Tibial nerve (tissue), 4 donors: ENCODE measurements at regions not wholly inside any gene's neighbourhood (a gene's known extent, or its start where the extent isn't known, plus 50 kb on each side); places are given as distances from the start of the nearest gene placed in this dataset.

Source experiments
- EP300 ChIP-seq, 2 donors: sonication (generic); formaldehyde crosslinking; IDR thresholded peaks; one replicate each; pipeline ENCODE4 v1.6.1; 2017; ENCODE audit warnings: antibody characterized with exemption in 2 of 2, mild to moderate bottlenecking in 1 of 2
- POLR2A ChIP-seq, 2 donors: fragments of 450-650 bp; IDR thresholded peaks; one replicate each; pipeline ENCODE4 v1.6.1; 2017; ENCODE audit warnings: antibody characterized with exemption in 2 of 2, mild to moderate bottlenecking in 2 of 2, moderate library complexity in 2 of 2
- TF ChIP-seq, protein P1 (sequence below), 5 experiments: fragments of 200-600 bp in 3 of 5; fragments of 450-650 bp in 2 of 5; sonication (generic) in 3 of 5; IDR thresholded peaks; one replicate each; pipeline ENCODE4 v1.5.1; 2016 to 2019; ENCODE audit warnings: antibody characterized with exemption in 5 of 5, mild to moderate bottlenecking in 3 of 5, moderate library complexity in 2 of 5

DNA sequence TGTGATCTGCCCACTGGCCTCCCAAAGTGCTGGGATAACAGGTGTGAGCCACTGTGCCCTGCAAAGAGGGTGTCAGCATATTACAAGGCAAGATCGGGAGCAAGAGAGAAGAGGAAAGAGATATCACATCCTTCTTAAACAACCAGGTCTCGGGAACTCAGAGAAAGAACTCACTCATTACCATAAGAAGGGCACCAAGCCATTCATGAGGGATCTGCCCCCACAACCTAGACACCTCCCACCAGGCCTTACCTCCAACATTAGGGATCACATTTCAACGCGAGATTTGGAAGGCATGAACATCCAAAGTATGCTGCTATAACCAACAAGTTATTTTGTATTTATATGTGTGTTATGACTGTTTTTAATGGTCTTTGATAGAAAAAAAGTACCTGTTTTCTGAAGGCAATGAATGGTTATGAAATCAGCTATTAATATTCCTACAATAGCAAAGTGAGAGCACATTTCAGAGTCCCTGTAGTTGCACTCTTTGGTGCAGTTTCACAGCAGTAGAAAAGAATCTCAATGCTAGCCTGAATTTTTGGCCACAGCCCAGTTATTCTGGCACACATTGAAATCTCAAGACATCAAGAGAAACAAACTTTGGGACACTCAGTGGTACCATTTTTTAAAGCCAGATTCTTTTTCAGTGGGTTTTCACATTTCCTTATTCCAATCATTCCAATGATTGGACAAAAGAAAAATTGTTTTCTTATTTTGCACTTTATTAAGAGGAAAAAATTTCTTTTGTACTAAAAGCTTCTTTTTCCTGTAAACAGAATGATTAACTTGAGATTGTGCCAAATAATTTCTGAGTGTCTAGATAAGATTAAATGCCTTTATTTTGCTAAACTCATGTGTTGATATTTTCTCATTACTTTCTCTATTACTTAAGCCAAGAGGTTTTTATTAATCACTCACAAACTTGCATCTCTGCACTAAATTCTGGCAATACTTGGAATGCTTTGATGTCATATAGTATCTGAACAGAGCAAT lies 582.6 kb upstream of the ATP2B1 start:
- TF ChIP-seq, protein P1, sequence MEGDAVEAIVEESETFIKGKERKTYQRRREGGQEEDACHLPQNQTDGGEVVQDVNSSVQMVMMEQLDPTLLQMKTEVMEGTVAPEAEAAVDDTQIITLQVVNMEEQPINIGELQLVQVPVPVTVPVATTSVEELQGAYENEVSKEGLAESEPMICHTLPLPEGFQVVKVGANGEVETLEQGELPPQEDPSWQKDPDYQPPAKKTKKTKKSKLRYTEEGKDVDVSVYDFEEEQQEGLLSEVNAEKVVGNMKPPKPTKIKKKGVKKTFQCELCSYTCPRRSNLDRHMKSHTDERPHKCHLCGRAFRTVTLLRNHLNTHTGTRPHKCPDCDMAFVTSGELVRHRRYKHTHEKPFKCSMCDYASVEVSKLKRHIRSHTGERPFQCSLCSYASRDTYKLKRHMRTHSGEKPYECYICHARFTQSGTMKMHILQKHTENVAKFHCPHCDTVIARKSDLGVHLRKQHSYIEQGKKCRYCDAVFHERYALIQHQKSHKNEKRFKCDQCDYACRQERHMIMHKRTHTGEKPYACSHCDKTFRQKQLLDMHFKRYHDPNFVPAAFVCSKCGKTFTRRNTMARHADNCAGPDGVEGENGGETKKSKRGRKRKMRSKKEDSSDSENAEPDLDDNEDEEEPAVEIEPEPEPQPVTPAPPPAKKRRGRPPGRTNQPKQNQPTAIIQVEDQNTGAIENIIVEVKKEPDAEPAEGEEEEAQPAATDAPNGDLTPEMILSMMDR (IDR thresholded peaks at IDR 0.05): no peak
- no peak for TF ChIP-seq POLR2A (IDR thresholded peaks at IDR 0.05)
- TF ChIP-seq EP300 (IDR thresholded peaks at IDR 0.05): no peak
